HG03280 (cell line): ENCODE measurements at regions not wholly inside any gene's neighbourhood (a gene's known extent, or its start where the extent isn't known, plus 50 kb on each side); places are given as distances from the start of the nearest gene placed in this dataset.
"Not testable (repeated sequence)": the region's sequence is repeated elsewhere in the genome, so short reads cannot be mapped to it uniquely, and the experiment has no call there.

ENCODE experiments used
- ATAC-seq: cut with Tn5 transposase; IDR thresholded peaks from one replicate; pipeline ENCODE4 v1.9.1; 2021; ENCODE audit warnings: mild to moderate bottlenecking, moderate library complexity; ENCODE audit not compliant: unreplicated experiment

GRCh38 chr6:103826209-103826608 is 1033.5 kb downstream of the HACE1 start:
- ATAC-seq: no peak

GRCh38 chr6:103820148-103820547 is 1039.6 kb downstream of the HACE1 start:
- ATAC-seq: no peak

GRCh38 chr6:103819509-103819908 is 1040.2 kb downstream of the HACE1 start:
- no peak for ATAC-seq

GRCh38 chr6:103812970-103813369 is 1046.7 kb downstream of the HACE1 start:
- no peak for ATAC-seq

DNA sequence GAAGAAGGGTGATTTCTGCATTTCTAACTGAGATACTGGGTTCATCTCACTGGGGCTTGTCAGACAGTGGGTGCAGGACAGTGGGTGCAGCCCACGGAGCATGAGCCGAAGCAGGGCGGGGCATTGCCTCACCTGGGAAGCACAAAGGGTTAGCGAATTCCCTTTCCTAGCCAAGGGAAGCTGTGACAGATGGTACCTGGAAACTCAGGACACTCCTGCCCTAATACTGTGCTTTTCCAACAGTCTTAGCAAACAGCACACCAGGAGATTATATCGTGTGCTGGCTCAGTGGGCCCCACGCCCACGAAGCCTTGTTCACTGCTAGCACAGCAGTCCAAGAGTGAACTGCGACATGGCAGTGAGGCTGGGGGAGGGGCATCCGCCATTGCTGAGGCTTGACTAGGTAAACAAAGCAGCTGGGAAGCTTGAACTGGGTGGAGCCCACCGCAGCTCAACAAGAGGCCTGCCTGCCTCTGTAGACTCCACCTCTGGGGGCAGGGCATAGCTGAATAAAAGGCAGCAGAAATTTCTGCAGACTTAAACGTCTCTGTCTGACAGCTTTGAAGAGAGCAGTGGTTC is 1057.7 kb downstream of the HACE1 start:
- ATAC-seq: not testable (repeated sequence)

DNA sequence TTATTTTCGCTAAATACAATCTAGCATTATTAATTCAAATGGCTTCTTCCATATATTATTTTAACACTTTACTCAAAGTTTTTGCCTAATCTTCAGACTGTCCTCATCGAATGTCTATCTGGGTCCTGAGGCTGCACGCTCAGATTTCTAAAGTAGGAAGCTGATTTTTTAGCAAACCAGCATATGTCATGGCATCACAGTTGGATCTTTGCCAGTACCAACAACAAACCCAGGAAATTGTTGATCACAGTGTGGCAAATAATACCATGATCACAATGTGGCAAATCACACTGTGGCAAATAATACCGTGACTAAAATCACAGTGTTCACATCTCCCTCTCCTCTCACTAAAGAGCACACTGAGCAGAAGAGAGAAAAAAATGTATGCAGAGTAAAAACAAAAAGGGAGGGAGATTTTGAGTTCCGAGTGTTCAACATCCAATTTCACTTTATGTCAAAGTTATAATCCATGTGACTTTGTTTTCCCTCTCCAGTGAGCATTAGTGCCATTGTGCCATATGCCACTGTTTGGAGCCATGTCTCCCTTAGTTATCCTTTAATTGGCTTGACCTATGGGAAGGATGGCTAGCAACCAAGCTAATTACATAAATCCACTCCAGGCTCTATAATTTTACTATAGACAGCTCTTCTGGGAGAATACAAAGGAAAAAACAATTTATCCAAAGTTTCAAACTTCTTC is 1059.6 kb downstream of the HACE1 start:
- no peak for ATAC-seq

GRCh38 chr6:103798166-103798565 is 1061.6 kb downstream of the HACE1 start:
- no peak for ATAC-seq

- ATAC-seq: no peak
These were observed 1062.0 kb downstream of the HACE1 start for GRCh38 chr6:103797738-103798137.

DNA sequence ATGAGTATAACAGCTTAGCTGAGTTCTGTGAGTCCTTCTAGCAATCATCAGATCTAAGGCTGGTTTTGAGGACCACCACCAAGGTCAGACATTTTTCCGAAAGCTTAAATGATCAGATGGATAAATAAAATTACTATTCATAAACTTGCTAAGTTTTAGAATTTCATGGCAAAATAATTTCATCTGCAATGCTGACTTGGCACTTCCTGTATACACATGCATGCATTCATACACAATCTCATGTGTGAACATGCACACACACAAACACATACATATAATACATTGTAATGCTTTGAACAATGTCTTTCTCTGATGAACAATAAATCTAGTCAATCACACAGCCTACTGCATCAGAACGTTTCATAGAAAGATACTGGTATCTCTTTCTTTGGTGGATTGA is 1068.3 kb downstream of the HACE1 start:
- ATAC-seq: no peak

DNA sequence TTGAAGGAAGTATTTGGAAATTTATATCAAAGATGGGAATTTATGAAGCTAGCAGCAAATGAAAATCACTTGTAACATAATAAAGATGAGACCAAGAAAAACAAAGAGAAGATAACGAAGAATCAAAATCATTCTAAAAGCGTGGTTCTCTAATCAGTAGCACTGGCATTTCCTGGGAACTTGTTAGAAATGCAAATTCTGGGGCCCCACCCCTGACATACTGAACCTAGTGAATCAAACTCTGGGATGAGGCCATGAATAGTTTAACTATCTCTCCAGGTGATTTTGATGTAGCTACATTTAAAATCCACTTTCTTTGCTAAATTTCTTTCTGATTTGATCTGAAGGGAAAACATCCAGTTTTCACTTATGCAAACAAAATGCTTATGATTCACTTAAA is 1075.6 kb downstream of the HACE1 start:
- no peak for ATAC-seq

GRCh38 chr6:103783329-103783728 is 1076.4 kb downstream of the HACE1 start:
- no peak for ATAC-seq

DNA sequence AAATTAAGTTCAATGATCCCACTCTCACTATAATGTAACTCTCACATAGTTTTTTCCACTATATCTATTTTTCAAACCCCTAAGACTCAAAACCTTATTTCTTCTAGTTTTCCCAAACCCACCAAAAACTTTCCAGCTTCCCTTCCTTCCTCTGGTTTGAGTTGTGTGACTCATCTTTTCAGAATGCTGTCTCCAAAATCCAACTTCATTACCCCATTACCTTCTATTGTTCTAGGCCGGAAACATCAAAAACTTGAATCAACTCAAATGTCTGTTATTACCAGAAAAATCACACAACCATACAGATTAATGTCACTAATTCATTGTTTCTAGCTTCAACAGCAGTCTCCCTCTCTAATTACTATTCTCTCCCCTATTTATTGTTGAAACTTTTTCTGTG is 1090.3 kb downstream of the HACE1 start:
- no peak for ATAC-seq

DNA sequence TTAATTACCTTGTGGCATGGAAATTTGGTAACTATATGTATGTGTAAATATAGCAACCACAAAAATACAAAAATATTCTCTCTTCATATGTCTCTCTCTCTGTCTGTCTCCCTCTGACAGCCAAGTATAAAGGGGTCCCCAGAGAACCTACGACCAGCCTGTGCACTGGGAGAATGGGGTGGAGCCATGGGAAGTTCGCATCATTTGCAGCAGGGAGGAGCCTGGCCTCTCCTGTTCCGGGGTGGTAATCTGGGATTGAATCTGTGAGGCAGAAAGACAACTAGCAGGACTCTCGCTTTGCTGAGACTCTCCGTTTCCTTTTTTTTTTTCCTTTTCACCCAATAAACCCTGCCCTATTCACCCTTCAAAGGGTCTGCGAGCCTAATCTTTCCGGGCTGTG is 1109.1 kb downstream of the HACE1 start:
- ATAC-seq: no peak

GRCh38 chr6:103734016-103734415 is 1125.7 kb downstream of the HACE1 start:
- no peak for ATAC-seq

DNA sequence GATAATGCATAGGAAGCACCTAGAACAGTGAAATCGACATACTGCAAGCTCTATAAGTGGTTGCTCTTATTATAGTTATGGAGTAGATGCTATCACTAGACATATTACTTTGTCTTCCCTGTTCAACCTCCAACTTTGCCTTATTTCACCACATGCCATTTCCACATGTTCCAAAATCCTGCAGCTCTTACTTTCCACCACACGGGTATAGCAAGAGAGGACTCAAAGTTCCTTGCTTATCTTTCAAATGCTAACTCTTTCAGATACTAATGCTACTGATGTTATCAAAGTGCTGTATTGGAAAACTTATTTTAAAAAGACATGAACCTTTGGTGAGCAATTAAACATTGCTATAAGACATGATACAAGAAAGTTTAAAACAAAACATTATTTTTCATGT is 1130.1 kb downstream of the HACE1 start:
- ATAC-seq: no peak

GRCh38 chr6:103723438-103724322 is 1136.0 kb downstream of the HACE1 start:
- ATAC-seq: no peak

DNA sequence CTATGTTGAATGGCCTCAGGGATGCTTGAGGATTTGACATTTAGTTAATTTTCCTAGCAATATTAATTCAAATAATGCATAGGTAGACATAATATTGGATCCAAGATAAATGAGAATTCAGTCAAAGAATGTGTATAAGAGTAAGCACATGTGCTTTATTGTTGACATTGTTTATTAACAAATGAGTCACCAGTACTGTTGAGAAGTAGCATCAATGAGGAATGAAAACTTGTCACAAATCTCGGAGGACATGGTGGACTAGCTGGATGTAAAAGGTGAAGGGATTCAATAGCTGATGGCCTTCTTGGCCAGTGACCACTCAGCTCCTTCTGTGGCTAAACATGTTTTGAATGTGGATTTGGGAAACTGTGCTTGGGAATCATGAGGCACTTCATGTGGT is 1137.0 kb downstream of the HACE1 start:
- ATAC-seq: no peak

GRCh38 chr6:103721923-103722322 is 1137.8 kb downstream of the HACE1 start:
- ATAC-seq: no peak

- no peak for ATAC-seq
These were observed 1139.3 kb downstream of the HACE1 start for GRCh38 chr6:103720393-103720792.

DNA sequence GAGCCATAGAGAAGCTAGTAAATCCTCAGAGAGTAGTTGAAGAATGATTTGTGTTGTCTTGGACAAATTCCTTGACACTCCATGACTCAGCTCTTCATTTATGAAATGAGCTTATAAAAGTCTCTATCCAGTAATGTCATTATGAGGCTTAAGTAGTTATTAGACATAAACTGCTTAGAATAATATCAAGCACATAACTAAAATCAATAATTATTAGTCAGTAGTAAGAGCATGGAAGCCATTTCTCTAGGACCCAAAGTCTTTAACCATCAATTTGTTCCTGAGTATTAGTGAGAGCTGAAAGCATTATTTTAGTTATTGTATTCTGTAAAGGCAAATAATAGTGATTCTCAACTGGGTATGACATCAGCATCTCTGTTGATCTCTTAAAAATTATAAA is 1140.2 kb downstream of the HACE1 start:
- ATAC-seq: no peak

GRCh38 chr6:103715269-103715668 is 1144.5 kb downstream of the HACE1 start:
- ATAC-seq: no peak

DNA sequence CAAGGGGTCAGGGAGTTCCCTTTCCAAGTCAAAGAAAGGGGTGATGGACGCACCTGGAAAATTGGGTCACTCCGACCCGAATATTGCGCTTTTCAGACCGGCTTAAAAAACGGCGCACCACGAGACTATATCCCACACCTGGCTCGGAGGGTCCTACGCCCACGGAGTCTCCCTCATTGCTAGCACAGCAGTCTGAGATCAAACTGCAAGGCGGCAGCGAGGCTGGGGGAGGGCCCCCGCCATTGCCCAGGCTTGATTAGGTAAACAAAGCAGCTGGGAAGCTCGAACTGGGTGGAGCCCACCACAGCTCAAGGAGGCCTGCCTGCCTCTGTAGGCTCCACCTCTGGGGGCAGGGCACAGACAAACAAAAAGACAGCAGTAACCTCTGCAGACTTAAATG is 1150.5 kb downstream of the HACE1 start:
- ATAC-seq: not testable (repeated sequence)
